Osteoblast (primary cell): ENCODE measurements at regions not wholly inside any gene's neighbourhood (a gene's known extent, or its start where the extent isn't known, plus 50 kb on each side); places are given as distances from the start of the nearest gene placed in this dataset.

Source experiments
- DNase-seq: peaks from one replicate; pipeline ENCODE4 v3.0.0; 2011; ENCODE audit warnings: low spot score, mixed read lengths; ENCODE audit not compliant: insufficient read length; ENCODE audit errors: missing footprints
- H2AFZ ChIP-seq: 2 replicates; pipeline ENCODE4 v1.6.0; 2011; ENCODE audit warnings: mild to moderate bottlenecking, low read length
- H3K27ac ChIP-seq: 2 replicates; pipeline ENCODE4 v1.5.1; 2011; ENCODE audit warnings: mild to moderate bottlenecking, low read depth, low read length, moderate library complexity
- H3K27me3 ChIP-seq: 2 replicates; pipeline ENCODE4 v1.6.0; 2012; ENCODE audit warnings: mild to moderate bottlenecking, control low read depth, inconsistent platforms, low read length, moderate library complexity; ENCODE audit not compliant: insufficient read depth
- H3K36me3 ChIP-seq: 2 replicates; pipeline ENCODE4 v1.5.1; 2011; ENCODE audit warnings: mild to moderate bottlenecking, low read length, control low read depth, moderate library complexity; ENCODE audit not compliant: insufficient read depth
- H3K4me1 ChIP-seq: 2 replicates; pipeline ENCODE4 v1.5.1; 2011; ENCODE audit warnings: mild to moderate bottlenecking, low read length, control low read depth, moderate library complexity; ENCODE audit not compliant: insufficient read depth
- H3K4me2 ChIP-seq: 2 replicates; pipeline ENCODE4 v1.6.0; 2011; ENCODE audit warnings: mild to moderate bottlenecking, low read length; ENCODE audit not compliant: insufficient read depth
- H3K4me3 ChIP-seq: fragments of 200-600 bp; sonication (generic); 3 replicates; pipeline ENCODE4 v1.5.1; 2012; ENCODE audit warnings: mild to moderate bottlenecking, low read length, inconsistent platforms; ENCODE audit not compliant: insufficient read depth
- H3K79me2 ChIP-seq: 2 replicates; pipeline ENCODE4 v1.6.0; 2012; ENCODE audit warnings: mild to moderate bottlenecking, low read length, control low read depth, inconsistent platforms; ENCODE audit not compliant: insufficient read depth
- H3K9me3 ChIP-seq: 2 replicates; pipeline ENCODE4 v1.5.1; 2011; ENCODE audit warnings: low read depth, low read length, control low read depth
- H4K20me1 ChIP-seq: 2 replicates; pipeline ENCODE4 v1.6.0; 2012; ENCODE audit warnings: mild to moderate bottlenecking, low read length, control low read depth; ENCODE audit not compliant: insufficient read depth
- TF ChIP-seq, protein P1 (sequence below): IDR thresholded peaks from 2 replicates; pipeline ENCODE4 v1.5.1; 2011; ENCODE audit warnings: mild to moderate bottlenecking, low read depth, low read length, moderate library complexity; ENCODE audit errors: extremely low read depth

DNA sequence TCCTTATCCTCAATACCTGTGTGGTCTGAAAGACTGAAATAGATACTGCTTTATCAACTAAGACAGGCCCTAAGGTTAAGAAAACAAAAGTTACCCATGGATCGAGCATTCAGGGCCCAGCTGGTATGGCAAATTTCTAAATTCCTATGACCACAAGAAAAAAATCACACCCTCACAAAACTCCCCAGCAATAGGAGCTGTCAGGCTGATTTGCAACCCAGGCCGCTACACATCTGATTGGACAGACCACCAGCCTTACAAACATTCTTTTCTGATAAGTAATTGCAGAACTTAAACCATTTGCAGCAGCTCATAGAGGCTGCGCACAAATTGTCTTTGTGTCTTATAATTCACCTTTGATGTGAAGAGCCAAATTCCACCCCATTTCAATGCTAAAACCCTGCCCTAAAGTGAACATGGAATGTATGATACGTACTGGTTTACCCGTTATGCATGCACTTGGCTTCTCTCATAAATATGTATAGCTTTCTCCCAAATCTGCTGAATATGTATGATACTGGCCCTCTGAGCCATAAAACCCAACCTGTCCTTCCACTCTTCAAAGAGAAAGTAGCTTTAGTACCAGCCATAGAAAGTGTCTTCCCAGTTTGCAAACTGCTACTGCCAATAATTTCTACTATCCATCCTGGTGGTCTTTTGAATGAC is 842.5 kb downstream of the GRID1 start:
- TF ChIP-seq, protein P1, sequence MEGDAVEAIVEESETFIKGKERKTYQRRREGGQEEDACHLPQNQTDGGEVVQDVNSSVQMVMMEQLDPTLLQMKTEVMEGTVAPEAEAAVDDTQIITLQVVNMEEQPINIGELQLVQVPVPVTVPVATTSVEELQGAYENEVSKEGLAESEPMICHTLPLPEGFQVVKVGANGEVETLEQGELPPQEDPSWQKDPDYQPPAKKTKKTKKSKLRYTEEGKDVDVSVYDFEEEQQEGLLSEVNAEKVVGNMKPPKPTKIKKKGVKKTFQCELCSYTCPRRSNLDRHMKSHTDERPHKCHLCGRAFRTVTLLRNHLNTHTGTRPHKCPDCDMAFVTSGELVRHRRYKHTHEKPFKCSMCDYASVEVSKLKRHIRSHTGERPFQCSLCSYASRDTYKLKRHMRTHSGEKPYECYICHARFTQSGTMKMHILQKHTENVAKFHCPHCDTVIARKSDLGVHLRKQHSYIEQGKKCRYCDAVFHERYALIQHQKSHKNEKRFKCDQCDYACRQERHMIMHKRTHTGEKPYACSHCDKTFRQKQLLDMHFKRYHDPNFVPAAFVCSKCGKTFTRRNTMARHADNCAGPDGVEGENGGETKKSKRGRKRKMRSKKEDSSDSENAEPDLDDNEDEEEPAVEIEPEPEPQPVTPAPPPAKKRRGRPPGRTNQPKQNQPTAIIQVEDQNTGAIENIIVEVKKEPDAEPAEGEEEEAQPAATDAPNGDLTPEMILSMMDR: no peak
- H2AFZ ChIP-seq: no peak overlapping the region
- no peaks in the 10 kb centered on the region for H3K4me1 ChIP-seq
- no peaks in the 10 kb centered on the region for H3K36me3 ChIP-seq
- no peaks in the 10 kb centered on the region for H3K9me3 ChIP-seq
- H3K4me2 ChIP-seq: no peak overlapping the region
- no peaks in the 10 kb centered on the region for H4K20me1 ChIP-seq
- H3K27ac ChIP-seq: no peak overlapping the region
- H3K27me3 ChIP-seq: no peaks in the 10 kb centered on the region
- no peak overlapping the region for H3K4me3 ChIP-seq
- no peak for DNase-seq
- H3K79me2 ChIP-seq: no peaks in the 10 kb centered on the region

DNA sequence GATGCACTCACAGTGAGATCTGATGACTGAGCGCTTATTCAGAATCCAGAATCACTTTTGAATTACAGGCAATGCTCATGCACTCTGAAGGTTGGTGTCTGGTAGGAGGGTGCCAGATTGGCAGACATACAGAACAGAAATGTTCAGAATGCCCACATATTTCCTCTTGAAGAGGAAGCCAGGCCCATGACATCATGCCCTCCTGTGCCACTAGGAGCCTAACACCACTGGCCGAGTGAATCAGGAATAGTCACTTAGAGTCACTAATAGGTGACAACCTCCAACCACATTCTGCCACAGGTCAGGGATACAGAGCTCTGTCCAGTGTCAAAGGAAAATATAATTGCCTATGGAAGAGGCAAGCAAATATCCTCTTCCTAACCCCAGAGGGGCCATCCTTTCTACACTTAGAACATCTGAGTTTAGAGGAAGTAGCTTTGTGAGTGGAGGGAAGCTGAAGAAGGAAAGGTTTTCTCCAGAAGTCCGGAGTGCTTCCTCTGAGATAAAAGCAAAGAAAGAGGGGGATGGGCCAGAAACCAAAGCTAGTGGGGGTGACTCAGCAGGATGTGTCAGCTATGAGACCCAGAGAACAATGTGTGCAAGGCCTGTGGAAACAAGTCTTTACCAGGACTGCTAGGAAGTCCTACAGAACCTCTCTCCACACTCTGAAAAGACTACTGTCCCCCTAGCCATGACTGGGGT is 838.8 kb downstream of the GRID1 start:
- Histone ChIP-seq H3K27ac (no peak overlapping the region), H3K4me3 (no peak overlapping the region), H3K27me3 (no peaks in the 10 kb centered on the region), H2AFZ (no peak overlapping the region), H3K79me2 (no peaks in the 10 kb centered on the region), H3K4me1 (no peaks in the 10 kb centered on the region), H3K36me3 (no peaks in the 10 kb centered on the region), H3K4me2 (no peak overlapping the region), H3K9me3 (no peaks in the 10 kb centered on the region), H4K20me1 (no peaks in the 10 kb centered on the region)
- no peak for DNase-seq
- TF ChIP-seq, protein P1: no peak

DNA sequence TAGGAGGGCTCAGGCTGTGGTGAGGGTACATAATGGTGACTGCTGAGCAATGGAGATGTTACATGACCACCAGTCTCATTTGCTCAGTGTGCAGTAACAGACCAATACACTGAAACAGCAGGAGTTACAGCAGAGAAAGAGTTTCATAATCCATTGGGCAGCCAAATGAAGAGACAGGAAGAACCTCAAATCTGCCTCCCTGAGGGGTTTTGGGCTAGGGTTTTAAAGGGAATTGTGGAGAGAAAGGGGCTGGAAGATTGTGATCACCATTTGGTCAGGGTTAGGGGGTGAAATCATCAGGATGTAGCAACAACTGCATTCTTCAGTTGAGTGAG is 838.3 kb downstream of the GRID1 start:
- Histone ChIP-seq H3K9me3 (no peaks in the 10 kb centered on the region), H3K36me3 (no peaks in the 10 kb centered on the region), H3K4me3 (no peak overlapping the region), H3K79me2 (no peaks in the 10 kb centered on the region), H3K27me3 (no peaks in the 10 kb centered on the region), H3K4me1 (no peaks in the 10 kb centered on the region), H3K27ac (no peak overlapping the region), H2AFZ (no peak overlapping the region), H3K4me2 (no peak overlapping the region), H4K20me1 (no peaks in the 10 kb centered on the region)
- no peak for DNase-seq
- TF ChIP-seq, protein P1: no peak

- Histone ChIP-seq H3K27me3 (no peaks in the 10 kb centered on the region), H3K4me1 (no peaks in the 10 kb centered on the region), H3K27ac (no peak overlapping the region), H3K36me3 (no peaks in the 10 kb centered on the region), H3K9me3 (no peaks in the 10 kb centered on the region), H3K79me2 (no peaks in the 10 kb centered on the region), H2AFZ (no peak overlapping the region), H3K4me2 (no peak overlapping the region), H4K20me1 (no peaks in the 10 kb centered on the region), H3K4me3 (no peak overlapping the region)
- no peak for DNase-seq
- TF ChIP-seq, protein P1: no peak
These were observed 834.9 kb downstream of the GRID1 start for GRCh38 chr10:85531706-85532105.
